Mucosa of rectum (tissue), 2 donors: ENCODE measurements at regions not wholly inside any gene's neighbourhood (a gene's known extent, or its start where the extent isn't known, plus 50 kb on each side); places are given as distances from the start of the nearest gene placed in this dataset.
"Not testable (repeated sequence)": the region's sequence is repeated elsewhere in the genome, so short reads cannot be mapped to it uniquely, and the experiment has no call there.

ENCODE experiments used
- H3K27ac ChIP-seq, 2 donors: one replicate each; pipeline ENCODE4 v1.7.0; 2013; ENCODE audit warnings: inconsistent platforms in 2 of 2, low read depth in 2 of 2, low read length in 2 of 2
- H3K27me3 ChIP-seq, 2 donors: one replicate each; pipeline ENCODE4 v1.7.0; 2013; ENCODE audit warnings: low read length in 2 of 2; ENCODE audit not compliant: control insufficient read depth in 2 of 2, insufficient read depth in 2 of 2
- H3K36me3 ChIP-seq, 2 donors: one replicate each; pipeline ENCODE4 v1.7.0; 2013; ENCODE audit warnings: low read length in 2 of 2; ENCODE audit not compliant: control insufficient read depth in 2 of 2, insufficient read depth in 2 of 2
- H3K4me1 ChIP-seq, 2 donors: one replicate each; pipeline ENCODE4 v1.7.0; 2013; ENCODE audit warnings: low read length in 2 of 2, mild to moderate bottlenecking in 1 of 2; ENCODE audit not compliant: control insufficient read depth in 2 of 2, insufficient read depth in 2 of 2
- H3K4me3 ChIP-seq, 2 donors: one replicate each; pipeline ENCODE4 v1.7.0; 2013; ENCODE audit warnings: low read length in 2 of 2
- H3K9ac ChIP-seq, 2 donors: one replicate each; pipeline ENCODE4 v1.7.0; 2013; ENCODE audit warnings: low read length in 2 of 2, low read depth in 1 of 2, mild to moderate bottlenecking in 1 of 2
- H3K9me3 ChIP-seq, 2 donors: one replicate each; pipeline ENCODE4 v1.7.0; 2013; ENCODE audit warnings: low read length in 2 of 2; ENCODE audit not compliant: control insufficient read depth in 2 of 2
- donor health status: healthy.
- donor health status: Normal muscosa, but diverticular disease.

- H3K9me3 ChIP-seq, result no peaks in the 10 kb centered on the region
- no peak overlapping the region for H3K9ac ChIP-seq
- H3K27ac ChIP-seq, result no peak overlapping the region
- no peak overlapping the region for H3K4me3 ChIP-seq
- H3K36me3 ChIP-seq, result no peaks in the 10 kb centered on the region
- peaks cover 0 to 7% of the 10 kb centered on the region in 2 donors for H3K4me1 ChIP-seq
- no peaks in the 10 kb centered on the region for H3K27me3 ChIP-seq
Observed at GRCh38 chr2:142426064-142426463, 295.2 kb upstream of the LRP1B start.

- Histone ChIP-seq H3K27me3 (no peaks in the 10 kb centered on the region), H3K27ac (no peak overlapping the region), H3K36me3 (no peaks in the 10 kb centered on the region), H3K9ac (no peak overlapping the region), H3K4me3 (no peak overlapping the region), H3K9me3 (no peaks in the 10 kb centered on the region), H3K4me1 (peaks cover 0 to 7% of the 10 kb centered on the region in 2 donors)
Observed at GRCh38 chr2:142425551-142425950, 294.7 kb upstream of the LRP1B start.

- H3K36me3 ChIP-seq, result no peaks in the 10 kb centered on the region
- H3K27ac ChIP-seq, result no peak overlapping the region
- no peaks in the 10 kb centered on the region for H3K27me3 ChIP-seq
- no peaks in the 10 kb centered on the region for H3K9me3 ChIP-seq
- peaks cover 0 to 7% of the 10 kb centered on the region in 2 donors for H3K4me1 ChIP-seq
- H3K4me3 ChIP-seq, result no peak overlapping the region
- H3K9ac ChIP-seq, result no peak overlapping the region
Observed at GRCh38 chr2:142423603-142424002, 292.8 kb upstream of the LRP1B start.

- Histone ChIP-seq H3K36me3 (no peaks in the 10 kb centered on the region), H3K27me3 (no peaks in the 10 kb centered on the region), H3K9ac (no peak overlapping the region), H3K4me1 (peaks cover 0 to 7% of the 10 kb centered on the region in 2 donors), H3K27ac (peak overlapping the region in 1 of 2 donors; percentile 23), H3K9me3 (no peaks in the 10 kb centered on the region), H3K4me3 (no peak overlapping the region)
Observed at GRCh38 chr2:142422769-142423168, 292.0 kb upstream of the LRP1B start.

GRCh38 chr2:142422041-142422440 lies 291.2 kb upstream of the LRP1B start:
- Histone ChIP-seq H3K9me3 (no peaks in the 10 kb centered on the region), H3K36me3 (no peaks in the 10 kb centered on the region), H3K4me1 (peaks cover 0 to 7% of the 10 kb centered on the region in 2 donors), H3K27ac (no peak overlapping the region), H3K9ac (no peak overlapping the region), H3K27me3 (no peaks in the 10 kb centered on the region), H3K4me3 (no peak overlapping the region)

- not testable (repeated sequence) for H3K27ac ChIP-seq, H3K27me3 ChIP-seq, H3K9me3 ChIP-seq, H3K36me3 ChIP-seq, H3K4me3 ChIP-seq, H3K9ac ChIP-seq
- peaks cover 0 to 11% of the 10 kb centered on the region in 2 donors for H3K4me1 ChIP-seq
Observed at GRCh38 chr2:142418699-142419098, 287.9 kb upstream of the LRP1B start.

- Histone ChIP-seq H3K36me3 (no peaks in the 10 kb centered on the region), H3K9ac (no peak overlapping the region), H3K27ac (no peak overlapping the region), H3K4me3 (no peak overlapping the region), H3K27me3 (no peaks in the 10 kb centered on the region), H3K4me1 (peaks cover 0 to 4% of the 10 kb centered on the region in 2 donors), H3K9me3 (no peaks in the 10 kb centered on the region)
Observed at GRCh38 chr2:142416996-142417395, 286.2 kb upstream of the LRP1B start.

- Histone ChIP-seq H3K27ac (no peak overlapping the region), H3K27me3 (no peaks in the 10 kb centered on the region), H3K9ac (no peak overlapping the region), H3K36me3 (no peaks in the 10 kb centered on the region), H3K4me1 (peaks cover 0 to 4% of the 10 kb centered on the region in 2 donors), H3K9me3 (no peaks in the 10 kb centered on the region), H3K4me3 (no peak overlapping the region)
Observed at GRCh38 chr2:142415461-142415860, 284.6 kb upstream of the LRP1B start.

GRCh38 chr2:142398212-142398611 lies 267.4 kb upstream of the LRP1B start:
- Histone ChIP-seq H3K36me3 (no peaks in the 10 kb centered on the region), H3K4me1 (no peaks in the 10 kb centered on the region), H3K9ac (no peak overlapping the region), H3K9me3 (peaks cover 0 to 2% of the 10 kb centered on the region in 2 donors), H3K27me3 (no peaks in the 10 kb centered on the region), H3K4me3 (no peak overlapping the region), H3K27ac (no peak overlapping the region)

GRCh38 chr2:142395291-142395690 lies 264.5 kb upstream of the LRP1B start:
- Histone ChIP-seq H3K27ac (no peak overlapping the region), H3K27me3 (no peaks in the 10 kb centered on the region), H3K9ac (no peak overlapping the region), H3K4me1 (no peaks in the 10 kb centered on the region), H3K4me3 (no peak overlapping the region), H3K36me3 (no peaks in the 10 kb centered on the region), H3K9me3 (peaks cover 0 to 2% of the 10 kb centered on the region in 2 donors)

- H3K9me3 ChIP-seq, result no peaks in the 10 kb centered on the region
- H3K27ac ChIP-seq, result no peak overlapping the region
- H3K27me3 ChIP-seq, result no peaks in the 10 kb centered on the region
- H3K9ac ChIP-seq, result no peak overlapping the region
- no peak overlapping the region for H3K4me3 ChIP-seq
- H3K4me1 ChIP-seq, result no peaks in the 10 kb centered on the region
- H3K36me3 ChIP-seq, result no peaks in the 10 kb centered on the region
Observed at GRCh38 chr2:142380372-142380771, 249.6 kb upstream of the LRP1B start.
